ENCODE measurements at regions not wholly inside any gene's neighbourhood (a gene's known extent, or its start where the extent isn't known, plus 50 kb on each side); places are given as distances from the start of the nearest gene placed in this dataset.
"Not testable (repeated sequence)": the region's sequence is repeated elsewhere in the genome, so short reads cannot be mapped to it uniquely, and the experiment has no call there.

- ATAC-seq = no peak
- no peak for DNase-seq (ENCODE audit: low spot score)
Measured at GRCh38 chr2:23026671-23027070, 358.3 kb upstream of the KLHL29 start.

GRCh38 chr2:23027396-23027795, 357.6 kb upstream of the KLHL29 start:
- DNase-seq (ENCODE audit: low spot score) (no peak), ATAC-seq (no peak)

DNA sequence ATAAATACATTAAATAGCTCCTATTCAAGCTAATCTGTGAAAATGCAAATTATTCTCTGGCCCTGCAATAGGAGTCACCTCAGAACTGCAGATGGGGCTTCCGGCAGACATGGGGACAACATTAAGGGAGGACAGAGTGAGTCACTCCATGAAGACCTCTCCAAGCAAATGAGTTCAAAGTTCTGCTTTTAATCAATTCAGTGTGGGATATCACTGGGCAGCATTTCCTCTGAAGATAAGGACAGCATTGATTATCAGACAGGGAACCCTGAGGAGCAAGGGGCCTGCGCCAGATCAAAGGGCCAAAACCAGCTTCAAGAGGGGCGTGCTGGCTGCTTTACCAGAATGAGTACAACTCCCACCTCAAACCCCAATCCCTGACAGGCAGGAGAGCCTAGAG, 356.9 kb upstream of the KLHL29 start:
- DNase-seq (ENCODE audit: low spot score) (no peak), ATAC-seq (no peak)

- no peak for DNase-seq (ENCODE audit: low spot score)
- no peak for ATAC-seq
Measured at GRCh38 chr2:23029111-23029510, 355.9 kb upstream of the KLHL29 start.

DNA sequence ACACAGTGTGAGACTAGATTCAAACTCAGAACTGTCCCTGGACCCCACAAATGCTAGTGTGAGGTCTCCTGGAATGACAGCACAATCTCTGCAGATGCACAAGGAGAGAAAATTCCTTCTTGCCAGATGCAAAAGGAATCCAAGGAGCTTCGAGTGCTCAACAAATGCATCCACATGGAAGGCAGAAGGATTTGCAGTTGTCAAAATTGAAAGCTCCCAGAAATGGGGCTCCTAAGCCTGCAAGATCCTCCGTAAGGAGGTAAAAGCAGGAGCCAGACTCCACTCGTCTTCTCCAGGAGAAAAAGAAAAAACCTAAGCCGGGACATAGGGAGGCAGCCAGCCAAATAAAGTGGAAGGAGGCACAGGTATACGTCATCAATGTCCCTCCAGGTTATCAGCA, 355.0 kb upstream of the KLHL29 start:
- DNase-seq (ENCODE audit: low spot score) (no peak), ATAC-seq (no peak)

DNA sequence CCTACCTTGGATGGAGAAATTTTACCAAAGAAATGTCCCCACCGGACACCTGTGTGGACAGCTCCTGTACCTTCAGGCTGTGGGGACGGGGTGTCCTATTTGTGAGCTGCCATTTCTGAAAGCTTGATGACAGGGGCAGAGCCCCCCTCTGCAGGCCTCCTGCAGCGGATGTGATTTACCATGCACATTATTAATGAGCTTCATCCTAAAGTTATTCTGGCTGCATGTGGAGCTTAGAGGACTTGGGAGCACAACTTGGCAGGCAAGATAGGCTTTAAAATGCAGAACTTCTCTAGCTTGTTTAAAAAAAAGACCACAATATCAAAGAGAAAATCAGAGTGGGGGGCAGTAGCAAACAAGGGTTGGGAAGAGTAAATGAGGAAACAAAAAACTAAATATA, 350.0 kb upstream of the KLHL29 start:
- DNase-seq (ENCODE audit: low spot score) (no peak), ATAC-seq (no peak)

DNA sequence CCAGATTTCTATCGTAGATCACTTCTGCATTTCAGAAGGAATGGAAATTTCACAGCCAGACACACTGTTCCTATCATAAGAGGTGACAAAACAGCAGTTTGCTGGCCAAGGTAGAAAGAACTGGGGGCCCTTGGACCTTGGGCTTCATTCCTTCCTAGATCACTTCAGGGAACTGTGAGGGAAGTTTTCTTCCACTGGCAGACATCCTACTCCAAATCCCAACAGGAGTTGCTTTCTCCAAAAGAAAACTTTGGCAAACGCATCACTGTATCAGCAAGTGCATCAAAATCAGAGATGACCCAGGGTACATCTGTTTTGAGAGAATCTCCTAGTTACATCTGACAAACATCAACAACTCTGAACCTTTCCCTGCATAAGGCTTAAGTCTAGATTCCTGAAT, 348.4 kb upstream of the KLHL29 start:
- ATAC-seq (no peak), DNase-seq (ENCODE audit: low spot score) (no peak)

DNA sequence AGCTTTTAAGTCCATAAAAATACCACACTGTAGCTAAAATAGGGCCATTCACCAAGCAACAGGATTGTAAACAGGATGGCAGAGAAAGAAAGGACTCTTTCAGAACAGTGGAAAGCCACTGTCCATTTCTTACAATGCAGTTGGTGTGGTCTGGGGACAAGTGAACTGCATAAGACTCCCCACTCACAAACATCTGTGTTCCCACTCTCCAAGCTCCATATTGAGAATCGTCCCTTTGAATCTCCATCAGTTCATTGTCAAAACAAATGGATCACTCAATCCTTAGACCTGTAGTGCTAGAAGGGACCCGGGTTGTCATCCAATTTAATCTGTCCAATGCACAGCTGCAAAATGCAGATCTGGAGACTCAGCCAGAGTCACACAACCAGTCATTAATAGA, 347.4 kb upstream of the KLHL29 start:
- ATAC-seq (no peak), DNase-seq (ENCODE audit: low spot score) (no peak)

- no peak for ATAC-seq
- DNase-seq (ENCODE audit: low spot score) = no peak
Measured at GRCh38 chr2:23041443-23041842, 343.5 kb upstream of the KLHL29 start.

GRCh38 chr2:23042216-23042906, 342.6 kb upstream of the KLHL29 start:
- no peak for DNase-seq (ENCODE audit: low spot score)
- ATAC-seq = no peak

GRCh38 chr2:23050388-23050787, 334.6 kb upstream of the KLHL29 start:
- ATAC-seq (no peak), DNase-seq (ENCODE audit: low spot score) (no peak)

- no peak for ATAC-seq
Measured at GRCh38 chr2:23053601-23054000, 331.4 kb upstream of the KLHL29 start.

DNA sequence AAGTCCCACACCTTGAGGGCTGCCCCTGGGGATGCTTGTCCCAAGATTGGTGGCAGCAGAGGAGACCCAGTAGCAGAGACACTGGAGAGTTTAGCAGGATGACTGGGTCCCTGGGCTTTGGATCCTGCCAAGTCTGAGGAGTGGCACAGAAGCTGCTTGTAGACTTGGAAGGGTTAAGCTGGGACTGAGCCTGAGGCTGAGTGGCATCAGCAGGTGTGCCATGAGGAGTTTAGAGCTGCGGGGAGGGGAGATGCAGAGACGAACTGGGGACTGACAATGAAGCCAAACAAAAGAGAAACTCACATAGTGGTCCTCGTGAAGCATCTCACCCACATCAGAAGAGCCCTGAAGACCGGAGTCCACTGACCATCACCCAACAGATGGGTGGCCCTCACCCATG, 329.7 kb upstream of the KLHL29 start:
- DNase-seq (ENCODE audit: low spot score) (no peak), ATAC-seq (no peak)

More at GRCh38 chr2:23053601-23054000, 331.4 kb upstream of the KLHL29 start:
- no peak for DNase-seq (ENCODE audit: low spot score)

- not testable (repeated sequence) for ATAC-seq; DNase-seq (ENCODE audit: low spot score)
Measured at GRCh38 chr2:23056846-23057245, 328.1 kb upstream of the KLHL29 start.

- ATAC-seq = no peak
- no peak for DNase-seq (ENCODE audit: low spot score)
Measured at GRCh38 chr2:23058435-23058834, 326.5 kb upstream of the KLHL29 start.

GRCh38 chr2:23065210-23065609, 319.8 kb upstream of the KLHL29 start:
- DNase-seq (ENCODE audit: low spot score) (no peak), ATAC-seq (no peak)

DNA sequence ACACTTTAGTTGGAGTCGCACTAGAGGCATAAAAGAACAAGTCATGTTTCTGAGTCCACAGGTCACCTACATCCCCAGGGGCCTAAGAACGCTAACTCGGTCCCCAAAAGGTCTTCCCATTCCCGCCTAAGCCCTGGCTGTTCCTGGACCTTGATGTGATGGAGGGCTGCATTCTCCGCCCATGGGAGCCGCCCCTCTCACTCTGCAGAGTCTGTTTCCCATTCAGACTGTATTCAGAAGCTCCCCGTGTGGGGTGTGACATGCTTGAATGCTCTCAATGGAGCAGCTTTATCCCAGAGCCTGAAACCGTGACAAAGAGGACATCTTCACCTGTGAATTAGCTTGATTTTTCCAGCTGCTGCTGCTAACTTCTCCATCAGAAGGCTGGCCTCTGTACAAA, 319.0 kb upstream of the KLHL29 start:
- DNase-seq (ENCODE audit: low spot score) (no peak), ATAC-seq (no peak)

GRCh38 chr2:23066686-23067085, 318.3 kb upstream of the KLHL29 start:
- ATAC-seq (peak; percentile 25), DNase-seq (ENCODE audit: low spot score) (no peak)

GRCh38 chr2:23069156-23069555, 315.8 kb upstream of the KLHL29 start:
- ATAC-seq (peak; percentile 83), DNase-seq (ENCODE audit: low spot score) (peak; percentile 83)

- no peak for DNase-seq (ENCODE audit: low spot score)
Measured at GRCh38 chr2:23069923-23070322, 315.1 kb upstream of the KLHL29 start.

GRCh38 chr2:23073056-23073455, 311.9 kb upstream of the KLHL29 start:
- DNase-seq (ENCODE audit: low spot score) (no peak), ATAC-seq (peak; percentile 25)

More at GRCh38 chr2:23069923-23070322, 315.1 kb upstream of the KLHL29 start:
- ATAC-seq = peak; percentile 20

GRCh38 chr2:23073671-23074070, 311.3 kb upstream of the KLHL29 start:
- DNase-seq (ENCODE audit: low spot score) (no peak), ATAC-seq (no peak)

GRCh38 chr2:23077596-23077995, 307.4 kb upstream of the KLHL29 start:
- DNase-seq (ENCODE audit: low spot score) = no peak
- ATAC-seq = no peak
